Ascending aorta (tissue), 2 donors: ENCODE measurements at regions not wholly inside any gene's neighbourhood (a gene's known extent, or its start where the extent isn't known, plus 50 kb on each side); places are given as distances from the start of the nearest gene placed in this dataset.

Source experiments
- DNase-seq, 2 donors: peaks; one replicate each; pipeline ENCODE4 v3.0.0-alpha.2; 2019; ENCODE audit warnings: low spot score in 2 of 2
- H3K27ac ChIP-seq, 2 donors: fragments of 200-600 bp; sonication (generic); one replicate each; pipeline ENCODE4 v1.5.1; 2016 to 2017; ENCODE audit warnings: mild to moderate bottlenecking in 1 of 2
- H3K27me3 ChIP-seq: fragments of 200-600 bp; sonication (generic); one replicate; pipeline ENCODE4 v1.5.1; 2017
- H3K36me3 ChIP-seq, 2 donors: fragments of 200-600 bp; sonication (generic); one replicate each; pipeline ENCODE4 v1.5.1; 2016
- H3K4me1 ChIP-seq, 2 donors: fragments of 200-600 bp; sonication (generic); one replicate each; pipeline ENCODE4 v1.5.1; 2016 to 2017; ENCODE audit warnings: mild to moderate bottlenecking in 1 of 2
- H3K4me3 ChIP-seq, 2 donors: fragments of 200-600 bp; sonication (generic); one replicate each; pipeline ENCODE4 v1.5.1; 2016 to 2017; ENCODE audit warnings: mild to moderate bottlenecking in 1 of 2
- H3K9me3 ChIP-seq, 2 donors: fragments of 200-600 bp; sonication (generic); one replicate each; pipeline ENCODE4 v1.5.1; 2016
- intact Hi-C: fragments of 100-400 bp; cut with DNase I; formaldehyde crosslinking; loops from one replicate; pipeline ENCODE4 v1.15.1; 2023
- TF ChIP-seq, protein P1 (sequence below), 3 experiments: fragments of 200-600 bp in 2 of 3; fragments of 450-650 bp in 1 of 3; sonication (generic) in 2 of 3; IDR thresholded peaks; one replicate each; pipeline ENCODE4 v1.5.1; 2016 to 2019; ENCODE audit warnings: antibody characterized with exemption in 3 of 3, mild to moderate bottlenecking in 1 of 3, moderate library complexity in 1 of 3

DNA sequence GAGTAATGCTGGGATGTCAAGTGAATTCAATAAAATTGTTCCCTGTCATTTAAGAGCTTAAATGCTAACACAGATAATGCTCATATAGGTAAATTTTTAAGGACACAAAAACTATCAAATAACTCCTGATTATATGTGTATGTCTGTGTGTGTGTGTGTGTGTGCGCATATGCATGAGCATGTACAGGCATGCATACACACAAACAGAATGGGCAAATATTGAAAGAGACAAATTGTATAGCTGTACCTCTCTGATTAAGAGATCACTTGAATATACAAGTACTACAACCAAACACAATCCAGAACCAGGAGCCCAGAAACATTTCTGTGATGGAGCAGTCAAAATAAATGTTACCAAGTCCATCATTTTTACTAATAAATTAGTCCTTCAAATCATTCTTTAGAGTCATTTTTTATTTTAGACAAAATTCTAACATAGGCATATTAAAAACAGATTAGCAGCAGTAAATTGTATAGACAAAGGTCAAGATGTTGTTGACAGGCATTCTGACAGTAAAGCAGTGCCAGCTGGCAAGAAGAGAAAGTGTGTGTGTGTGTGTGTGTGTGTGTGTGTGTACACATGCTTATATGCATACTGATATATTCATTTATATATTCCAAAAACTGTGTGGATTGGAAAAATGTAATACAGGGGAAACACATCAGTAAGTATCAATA, 145.3 kb downstream of the CD47 start:
- H3K4me1 ChIP-seq = no peaks in the 10 kb centered on the region
- no peak for DNase-seq
- H3K4me3 ChIP-seq = no peak overlapping the region
- H3K27ac ChIP-seq = no peak overlapping the region
- no peaks in the 10 kb centered on the region for H3K9me3 ChIP-seq
- TF ChIP-seq, protein P1, sequence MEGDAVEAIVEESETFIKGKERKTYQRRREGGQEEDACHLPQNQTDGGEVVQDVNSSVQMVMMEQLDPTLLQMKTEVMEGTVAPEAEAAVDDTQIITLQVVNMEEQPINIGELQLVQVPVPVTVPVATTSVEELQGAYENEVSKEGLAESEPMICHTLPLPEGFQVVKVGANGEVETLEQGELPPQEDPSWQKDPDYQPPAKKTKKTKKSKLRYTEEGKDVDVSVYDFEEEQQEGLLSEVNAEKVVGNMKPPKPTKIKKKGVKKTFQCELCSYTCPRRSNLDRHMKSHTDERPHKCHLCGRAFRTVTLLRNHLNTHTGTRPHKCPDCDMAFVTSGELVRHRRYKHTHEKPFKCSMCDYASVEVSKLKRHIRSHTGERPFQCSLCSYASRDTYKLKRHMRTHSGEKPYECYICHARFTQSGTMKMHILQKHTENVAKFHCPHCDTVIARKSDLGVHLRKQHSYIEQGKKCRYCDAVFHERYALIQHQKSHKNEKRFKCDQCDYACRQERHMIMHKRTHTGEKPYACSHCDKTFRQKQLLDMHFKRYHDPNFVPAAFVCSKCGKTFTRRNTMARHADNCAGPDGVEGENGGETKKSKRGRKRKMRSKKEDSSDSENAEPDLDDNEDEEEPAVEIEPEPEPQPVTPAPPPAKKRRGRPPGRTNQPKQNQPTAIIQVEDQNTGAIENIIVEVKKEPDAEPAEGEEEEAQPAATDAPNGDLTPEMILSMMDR (IDR thresholded peaks at IDR 0.05) = no peak
- no peaks in the 10 kb centered on the region for H3K36me3 ChIP-seq
- intact Hi-C loops = no loop called here
- no peaks in the 10 kb centered on the region for H3K27me3 ChIP-seq

- intact Hi-C loops = no loop called here
- Histone ChIP-seq H3K4me1 (no peaks in the 10 kb centered on the region), H3K36me3 (no peaks in the 10 kb centered on the region), H3K9me3 (no peaks in the 10 kb centered on the region), H3K4me3 (no peak overlapping the region), H3K27ac (no peak overlapping the region), H3K27me3 (no peaks in the 10 kb centered on the region)
- DNase-seq = no peak
- TF ChIP-seq, protein P1 (IDR thresholded peaks at IDR 0.05) = no peak
Measured at GRCh38 chr3:107943786-107944523, 146.9 kb downstream of the CD47 start.

- no peak for DNase-seq
- intact Hi-C loops = no loop called here
- Histone ChIP-seq H3K27ac (no peak overlapping the region), H3K9me3 (no peaks in the 10 kb centered on the region), H3K36me3 (no peaks in the 10 kb centered on the region), H3K27me3 (no peaks in the 10 kb centered on the region), H3K4me3 (no peak overlapping the region), H3K4me1 (no peaks in the 10 kb centered on the region)
- TF ChIP-seq, protein P1 (IDR thresholded peaks at IDR 0.05) = no peak
Measured at GRCh38 chr3:107942951-107943749, 147.7 kb downstream of the CD47 start.

DNA sequence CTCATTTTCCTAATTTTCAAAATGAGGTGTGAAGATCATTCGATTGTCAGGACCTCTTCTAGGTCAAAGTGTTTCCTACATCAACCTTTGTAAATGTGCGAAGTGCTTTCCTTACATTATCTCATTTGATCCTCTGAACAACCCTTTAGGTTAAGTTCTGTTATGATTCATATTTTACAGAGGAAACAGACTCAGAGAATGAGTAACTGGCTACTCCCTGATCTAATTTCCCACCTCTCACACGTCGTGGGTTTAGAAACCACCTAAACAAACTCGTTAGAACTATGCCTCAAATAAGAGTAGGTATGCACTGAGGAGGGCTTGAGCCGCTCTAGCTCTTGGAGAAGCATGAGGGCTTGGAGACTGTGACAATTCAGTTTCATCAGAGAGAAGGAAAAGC, 148.6 kb downstream of the CD47 start:
- Histone ChIP-seq H3K36me3 (no peaks in the 10 kb centered on the region), H3K9me3 (no peaks in the 10 kb centered on the region), H3K4me3 (no peak overlapping the region), H3K4me1 (no peaks in the 10 kb centered on the region), H3K27me3 (no peaks in the 10 kb centered on the region), H3K27ac (no peak overlapping the region)
- TF ChIP-seq, protein P1 (IDR thresholded peaks at IDR 0.05) = no peak
- intact Hi-C loops = no loop called here
- DNase-seq = no peak

DNA sequence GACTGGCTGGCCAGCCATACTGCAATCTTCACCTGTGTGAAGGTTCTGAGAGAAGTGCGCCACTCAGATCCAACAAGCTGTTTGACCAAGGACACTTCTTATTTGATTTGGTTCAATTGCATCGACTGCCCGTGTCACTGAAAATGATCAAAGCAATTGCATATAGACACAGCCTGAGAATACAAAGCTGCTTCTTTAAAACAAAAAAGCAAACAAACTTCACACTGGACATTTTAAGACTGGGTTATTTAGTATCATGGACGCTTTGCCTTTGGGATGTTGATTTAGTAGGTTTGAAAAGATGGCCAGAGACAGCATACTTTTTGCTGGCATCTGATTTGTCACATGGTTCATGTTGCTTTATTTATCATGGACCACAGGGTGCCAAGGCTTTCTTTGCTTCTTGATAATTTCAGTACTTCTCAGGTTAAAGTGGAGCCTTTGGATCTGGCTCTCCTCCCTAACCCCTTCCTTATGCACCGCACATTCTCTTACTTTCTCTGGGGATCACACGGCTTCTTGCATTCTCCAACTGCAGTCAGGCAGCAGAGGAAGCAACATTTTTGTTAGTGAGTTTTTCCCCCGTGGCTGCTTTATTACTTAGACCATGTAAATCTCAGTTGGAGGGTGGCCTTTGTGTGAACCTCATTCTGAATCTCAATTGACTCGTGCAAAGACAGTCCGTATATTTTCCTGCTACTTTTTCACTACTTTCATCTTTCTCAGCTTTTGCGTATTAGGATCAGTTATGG, 151.0 kb downstream of the CD47 start:
- H3K27me3 ChIP-seq = no peaks in the 10 kb centered on the region
- intact Hi-C loops = loop anchor here (10.0 kb wide), 1 partner anchor 465 kb away; no protein-coding TSS in a partner anchor
- no peaks in the 10 kb centered on the region for H3K9me3 ChIP-seq
- no peaks in the 10 kb centered on the region for H3K36me3 ChIP-seq
- H3K4me3 ChIP-seq = no peak overlapping the region
- H3K4me1 ChIP-seq = no peaks in the 10 kb centered on the region
- TF ChIP-seq, protein P1 (IDR thresholded peaks at IDR 0.05) = no peak
- no peak for DNase-seq
- H3K27ac ChIP-seq = no peak overlapping the region
